ENCODE measurements at regions not wholly inside any gene's neighbourhood (a gene's known extent, or its start where the extent isn't known, plus 50 kb on each side); places are given as distances from the start of the nearest gene placed in this dataset.
"Not testable (repeated sequence)": the region's sequence is repeated elsewhere in the genome, so short reads cannot be mapped to it uniquely, and the experiment has no call there.

DNA sequence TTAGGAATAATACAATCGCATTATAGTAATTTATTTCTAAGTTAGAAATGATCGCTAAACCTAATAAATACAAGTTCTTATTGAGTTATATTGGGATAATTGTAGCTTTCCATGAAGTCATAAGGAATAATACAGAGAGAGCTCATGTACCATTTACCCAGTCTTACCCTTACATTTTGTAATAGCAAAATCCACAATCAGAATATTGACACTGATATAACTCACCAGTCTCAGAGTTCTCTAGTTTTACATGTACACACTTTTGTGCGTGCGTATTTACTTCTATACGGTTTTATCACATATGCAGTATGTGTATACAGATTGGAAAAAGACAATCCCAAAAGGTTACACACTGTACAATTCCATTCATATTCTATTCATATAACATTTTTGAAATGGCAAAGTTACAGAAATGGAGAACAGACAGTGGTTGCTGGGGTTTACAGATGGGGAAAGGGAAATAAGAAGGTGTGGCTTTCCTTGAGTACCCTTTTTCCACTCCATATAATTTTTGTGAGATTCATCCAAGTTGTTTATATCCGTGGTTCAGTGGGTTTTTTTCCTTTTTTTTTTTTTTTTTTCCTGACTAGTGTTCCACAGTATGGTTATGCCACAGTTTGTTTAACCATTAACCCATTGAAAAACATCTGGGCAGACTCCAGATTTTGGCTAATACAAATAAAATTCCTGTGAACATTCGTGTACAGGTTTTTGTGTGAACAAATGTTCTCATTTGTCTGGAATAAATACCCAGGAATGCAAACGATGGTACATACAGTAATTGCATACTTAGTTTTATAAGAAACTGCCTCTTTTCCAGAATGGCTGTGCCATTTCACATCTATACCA, 117.2 kb downstream of the HNMT start:
- no peak for DNase-seq (ENCODE audit: low spot score)
- in situ Hi-C loops (cut with MboI; ENCODE audit: low pct_unique_long_range_greater_than_20kb, low sequenced_read_pairs, unreplicated experiment) = no loop called here
- TF ChIP-seq, protein P1, sequence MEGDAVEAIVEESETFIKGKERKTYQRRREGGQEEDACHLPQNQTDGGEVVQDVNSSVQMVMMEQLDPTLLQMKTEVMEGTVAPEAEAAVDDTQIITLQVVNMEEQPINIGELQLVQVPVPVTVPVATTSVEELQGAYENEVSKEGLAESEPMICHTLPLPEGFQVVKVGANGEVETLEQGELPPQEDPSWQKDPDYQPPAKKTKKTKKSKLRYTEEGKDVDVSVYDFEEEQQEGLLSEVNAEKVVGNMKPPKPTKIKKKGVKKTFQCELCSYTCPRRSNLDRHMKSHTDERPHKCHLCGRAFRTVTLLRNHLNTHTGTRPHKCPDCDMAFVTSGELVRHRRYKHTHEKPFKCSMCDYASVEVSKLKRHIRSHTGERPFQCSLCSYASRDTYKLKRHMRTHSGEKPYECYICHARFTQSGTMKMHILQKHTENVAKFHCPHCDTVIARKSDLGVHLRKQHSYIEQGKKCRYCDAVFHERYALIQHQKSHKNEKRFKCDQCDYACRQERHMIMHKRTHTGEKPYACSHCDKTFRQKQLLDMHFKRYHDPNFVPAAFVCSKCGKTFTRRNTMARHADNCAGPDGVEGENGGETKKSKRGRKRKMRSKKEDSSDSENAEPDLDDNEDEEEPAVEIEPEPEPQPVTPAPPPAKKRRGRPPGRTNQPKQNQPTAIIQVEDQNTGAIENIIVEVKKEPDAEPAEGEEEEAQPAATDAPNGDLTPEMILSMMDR (IDR thresholded peaks at IDR 0.05; ENCODE audit: extremely low read depth, insufficient read depth, missing control alignments) = no peak

DNA sequence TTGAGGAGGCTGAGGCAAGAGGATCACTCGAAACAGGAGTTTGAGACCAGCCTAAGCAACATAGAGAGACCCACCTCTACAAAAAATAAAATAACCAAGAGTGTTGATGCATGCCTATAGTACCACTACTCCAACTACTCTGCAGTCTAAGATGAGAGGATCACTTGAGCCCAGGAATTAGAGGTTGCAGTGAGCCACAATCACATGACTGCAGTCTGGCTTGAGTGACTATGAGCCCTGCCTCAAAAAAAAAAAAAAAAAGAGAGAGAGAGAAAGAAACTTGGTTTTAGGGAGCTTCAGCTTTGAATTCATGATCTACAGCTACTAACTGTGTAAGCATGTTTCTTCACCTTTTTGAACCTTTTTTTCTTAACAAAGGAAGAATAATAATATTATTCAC, 119.9 kb downstream of the HNMT start:
- no peak for DNase-seq (ENCODE audit: low spot score)
- TF ChIP-seq, protein P1 (IDR thresholded peaks at IDR 0.05; ENCODE audit: extremely low read depth, insufficient read depth, missing control alignments) = no peak
- in situ Hi-C loops (cut with MboI; ENCODE audit: low pct_unique_long_range_greater_than_20kb, low sequenced_read_pairs, unreplicated experiment) = no loop called here

DNA sequence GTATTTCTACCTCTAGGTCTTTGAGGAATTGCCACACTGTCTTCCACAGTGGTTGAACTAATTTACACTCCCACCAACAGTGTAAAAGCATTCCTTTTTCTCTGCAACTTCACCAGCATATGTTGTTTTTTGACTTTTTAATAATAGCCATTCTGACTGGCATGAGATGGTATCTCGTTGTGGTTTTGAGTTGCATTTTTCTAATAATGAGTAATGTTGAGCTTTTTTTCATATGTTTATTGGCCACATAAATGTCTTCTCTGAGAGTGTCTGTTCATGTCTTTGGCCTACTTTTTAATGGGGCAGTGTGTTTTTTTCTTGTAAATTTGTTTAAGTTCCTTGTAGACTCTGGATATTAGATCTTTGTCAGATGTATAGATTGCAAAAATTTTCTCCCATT, 121.2 kb downstream of the HNMT start:
- in situ Hi-C loops (cut with MboI; ENCODE audit: low pct_unique_long_range_greater_than_20kb, low sequenced_read_pairs, unreplicated experiment); DNase-seq (ENCODE audit: low spot score): not testable (repeated sequence)

DNA sequence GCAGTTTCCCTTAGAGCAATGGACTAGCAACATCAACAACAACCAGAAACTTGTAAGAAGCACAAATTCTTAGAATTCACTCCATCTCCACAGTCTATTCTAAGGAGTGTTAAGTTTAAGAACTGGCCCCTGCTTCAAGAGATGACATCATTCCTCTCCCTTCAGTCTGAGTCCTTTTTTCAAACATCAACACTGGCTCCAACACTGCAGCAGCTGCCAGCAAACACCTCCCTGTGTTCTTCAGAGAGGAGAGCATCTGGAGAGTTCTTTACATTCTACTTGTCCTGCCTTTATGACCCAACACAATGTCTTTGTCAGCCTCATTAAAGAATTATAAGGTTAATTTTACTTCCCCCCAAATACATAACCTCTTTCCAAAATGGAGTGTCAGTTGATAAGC, 122.3 kb downstream of the HNMT start:
- in situ Hi-C loops (cut with MboI; ENCODE audit: low pct_unique_long_range_greater_than_20kb, low sequenced_read_pairs, unreplicated experiment) = no loop called here
- no peak for DNase-seq (ENCODE audit: low spot score)
- TF ChIP-seq, protein P1 (IDR thresholded peaks at IDR 0.05; ENCODE audit: extremely low read depth, insufficient read depth, missing control alignments) = no peak

DNA sequence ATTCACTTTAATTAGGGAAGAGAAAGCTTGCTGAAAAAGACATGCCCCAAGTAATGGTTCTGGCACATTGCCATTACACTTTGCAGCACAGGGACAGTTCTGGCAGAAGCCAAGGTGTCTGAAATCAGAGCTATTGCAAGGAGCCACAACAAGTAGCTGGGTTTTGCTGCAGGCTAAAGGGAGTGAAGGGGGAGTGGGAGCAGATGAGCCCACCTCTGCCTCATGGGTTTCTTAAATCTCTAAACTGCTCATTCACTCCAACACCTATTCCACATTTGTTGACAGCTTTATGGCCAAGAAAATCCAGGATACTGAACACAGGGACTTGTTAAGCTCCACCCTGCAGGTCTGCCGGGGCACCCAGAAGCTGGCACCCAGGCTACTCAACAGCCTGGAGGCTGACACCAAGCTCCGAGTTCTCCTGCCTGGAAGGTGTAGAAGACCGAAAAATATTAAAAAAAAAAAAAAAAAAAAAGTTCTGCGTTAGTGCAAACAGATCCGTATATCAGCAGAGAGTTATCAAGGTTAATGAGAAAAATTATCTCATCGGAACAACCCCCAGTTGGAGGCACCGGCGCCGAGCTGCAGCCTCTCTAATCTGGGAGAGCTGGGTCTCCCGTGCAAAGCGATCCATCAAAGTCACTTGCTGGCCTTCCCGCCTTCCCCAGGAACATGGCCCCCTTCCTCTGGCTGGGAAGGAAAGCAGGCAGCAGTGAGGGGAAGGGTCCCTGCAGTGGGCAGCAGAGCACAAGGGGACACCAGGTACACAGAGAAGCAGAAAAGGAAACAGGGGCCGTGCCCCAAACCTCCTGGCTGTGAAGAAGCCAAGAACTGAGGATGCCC, 123.7 kb downstream of the HNMT start:
- TF ChIP-seq, protein P1 (IDR thresholded peaks at IDR 0.05; ENCODE audit: extremely low read depth, insufficient read depth, missing control alignments) = no peak
- in situ Hi-C loops (cut with MboI; ENCODE audit: low pct_unique_long_range_greater_than_20kb, low sequenced_read_pairs, unreplicated experiment) = no loop called here
- no peak for DNase-seq (ENCODE audit: low spot score)

DNA sequence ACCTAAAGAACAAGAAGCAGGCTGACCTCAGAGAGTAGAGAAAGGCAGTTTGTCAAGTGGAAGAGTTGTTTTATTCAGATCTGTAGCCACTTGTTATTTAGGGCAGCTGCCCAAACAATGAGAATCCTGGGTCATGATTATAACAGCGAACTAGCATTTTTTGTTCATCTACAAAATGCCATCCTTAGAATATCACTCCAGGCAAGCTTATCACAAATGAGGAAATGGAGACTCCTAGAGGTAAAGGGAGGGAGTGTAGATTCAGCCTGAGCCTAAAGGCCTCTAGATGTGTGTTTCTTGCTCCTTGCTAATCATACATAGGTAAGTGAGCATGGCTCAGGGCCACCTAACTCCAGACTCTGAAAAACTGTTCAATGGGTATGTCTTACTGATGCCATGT, 126.1 kb downstream of the HNMT start:
- peak; percentile 37 for DNase-seq (ENCODE audit: low spot score)
- TF ChIP-seq, protein P1 (IDR thresholded peaks at IDR 0.05; ENCODE audit: extremely low read depth, insufficient read depth, missing control alignments) = peak; percentile 45
- in situ Hi-C loops (cut with MboI; ENCODE audit: low pct_unique_long_range_greater_than_20kb, low sequenced_read_pairs, unreplicated experiment) = loop anchor here (10.0 kb wide), 1 partner anchor 146 kb away; no protein-coding TSS in a partner anchor

DNA sequence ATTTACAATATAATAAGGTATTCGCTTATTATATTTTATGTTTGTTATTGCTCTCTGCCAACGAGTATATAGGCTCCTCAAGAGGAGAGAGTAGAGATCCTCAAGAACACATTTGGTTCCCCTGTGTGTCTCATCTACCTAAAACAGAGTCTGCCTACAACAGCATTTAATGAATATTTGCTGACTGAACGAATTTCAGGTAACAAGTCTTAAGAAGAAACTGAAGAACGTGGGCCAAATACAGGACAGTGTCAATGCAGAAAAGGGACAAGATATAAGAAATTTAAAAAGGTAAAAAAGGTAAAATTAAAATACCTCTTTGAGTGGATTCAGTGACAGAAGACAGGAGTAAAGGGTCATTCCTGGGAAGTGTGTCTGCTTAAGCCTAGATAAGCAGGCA, 129.2 kb downstream of the HNMT start:
- in situ Hi-C loops (cut with MboI; ENCODE audit: low pct_unique_long_range_greater_than_20kb, low sequenced_read_pairs, unreplicated experiment) = loop anchor here (10.0 kb wide), 1 partner anchor 149 kb away; no protein-coding TSS in a partner anchor
- TF ChIP-seq, protein P1 (IDR thresholded peaks at IDR 0.05; ENCODE audit: extremely low read depth, insufficient read depth, missing control alignments) = no peak
- no peak for DNase-seq (ENCODE audit: low spot score)
